ENCODE measurements at regions not wholly inside any gene's neighbourhood (a gene's known extent, or its start where the extent isn't known, plus 50 kb on each side); places are given as distances from the start of the nearest gene placed in this dataset.
"Not testable (repeated sequence)": the region's sequence is repeated elsewhere in the genome, so short reads cannot be mapped to it uniquely, and the experiment has no call there.

DNA sequence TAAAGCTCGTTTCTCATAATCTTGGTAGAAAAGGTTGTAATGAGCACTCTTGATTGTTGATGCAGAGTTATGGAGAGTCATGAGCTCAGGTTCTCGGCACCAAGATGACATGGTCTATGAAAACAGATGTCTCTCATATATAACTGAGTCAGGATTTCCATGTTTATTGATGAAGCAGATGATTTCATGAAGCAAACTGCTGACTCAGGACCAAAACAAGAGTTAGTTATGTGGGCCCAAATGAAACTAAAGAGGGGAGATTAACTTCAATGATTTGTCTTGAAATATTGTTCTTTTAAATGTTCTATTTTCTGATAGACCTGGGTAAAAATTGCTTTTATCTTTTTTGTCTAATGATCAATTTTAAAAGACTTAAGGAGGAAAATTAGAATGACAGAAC lies 258.6 kb upstream of the CTNND2 start:
- TF ChIP-seq, protein P1, sequence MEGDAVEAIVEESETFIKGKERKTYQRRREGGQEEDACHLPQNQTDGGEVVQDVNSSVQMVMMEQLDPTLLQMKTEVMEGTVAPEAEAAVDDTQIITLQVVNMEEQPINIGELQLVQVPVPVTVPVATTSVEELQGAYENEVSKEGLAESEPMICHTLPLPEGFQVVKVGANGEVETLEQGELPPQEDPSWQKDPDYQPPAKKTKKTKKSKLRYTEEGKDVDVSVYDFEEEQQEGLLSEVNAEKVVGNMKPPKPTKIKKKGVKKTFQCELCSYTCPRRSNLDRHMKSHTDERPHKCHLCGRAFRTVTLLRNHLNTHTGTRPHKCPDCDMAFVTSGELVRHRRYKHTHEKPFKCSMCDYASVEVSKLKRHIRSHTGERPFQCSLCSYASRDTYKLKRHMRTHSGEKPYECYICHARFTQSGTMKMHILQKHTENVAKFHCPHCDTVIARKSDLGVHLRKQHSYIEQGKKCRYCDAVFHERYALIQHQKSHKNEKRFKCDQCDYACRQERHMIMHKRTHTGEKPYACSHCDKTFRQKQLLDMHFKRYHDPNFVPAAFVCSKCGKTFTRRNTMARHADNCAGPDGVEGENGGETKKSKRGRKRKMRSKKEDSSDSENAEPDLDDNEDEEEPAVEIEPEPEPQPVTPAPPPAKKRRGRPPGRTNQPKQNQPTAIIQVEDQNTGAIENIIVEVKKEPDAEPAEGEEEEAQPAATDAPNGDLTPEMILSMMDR (IDR thresholded peaks at IDR 0.05; ENCODE audit: control extremely low read depth, extremely low read depth), result no peak
- Histone ChIP-seq H3K9ac (ENCODE audit: insufficient read depth in 1 of 2, low read length in 2 of 2) (no peak overlapping the region), H3K9me3 (ENCODE audit: control insufficient read depth in 4 of 4, insufficient read depth in 3 of 4, low read length in 3 of 4) (no peaks in the 10 kb centered on the region), H3K27ac (ENCODE audit: low read depth in 1 of 2, low read length in 1 of 2) (no peak overlapping the region), H3K36me3 (ENCODE audit: control insufficient read depth in 4 of 4, insufficient read depth in 4 of 4, low read length in 4 of 4) (no peaks in the 10 kb centered on the region), H3K27me3 (ENCODE audit: control insufficient read depth in 3 of 3, insufficient read depth in 3 of 3, low read length in 2 of 3) (no peaks in the 10 kb centered on the region), H3K4me3 (no peak overlapping the region), H3K4me1 (ENCODE audit: control insufficient read depth in 5 of 5, insufficient read depth in 5 of 5, low read length in 5 of 5) (no peaks in the 10 kb centered on the region)
- 72 to 73% methylated on average over 2 of the region's 2 CpGs for WGBS, 2 donors
- ATAC-seq (ENCODE audit: insufficient read depth, low FRiP score) (no peak), DNase-seq (no peak)

DNA sequence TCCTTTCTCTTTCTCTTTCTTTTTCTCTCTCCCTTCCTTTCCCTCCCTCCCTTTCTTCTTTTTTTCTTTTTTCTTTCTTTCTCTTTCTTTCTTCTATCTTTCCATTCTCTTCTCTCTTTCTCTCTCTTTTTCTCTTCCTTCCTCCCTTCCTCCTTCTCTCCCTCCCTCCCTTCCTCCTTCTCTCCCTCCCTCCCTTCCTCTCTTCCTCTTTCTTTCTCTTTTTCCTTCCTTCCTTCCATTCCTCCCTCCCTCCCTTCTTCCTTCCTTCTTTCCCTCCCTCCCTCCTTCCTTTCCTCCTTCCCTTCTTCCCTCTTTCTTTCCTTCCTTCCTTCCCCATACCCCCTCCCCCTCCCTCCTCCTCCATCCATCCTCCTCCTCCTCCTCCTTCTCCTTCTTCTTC lies 243.3 kb upstream of the CTNND2 start:
- ATAC-seq (ENCODE audit: insufficient read depth, low FRiP score) (no peak), DNase-seq (no peak)
- Histone ChIP-seq H3K4me1 (ENCODE audit: control insufficient read depth in 5 of 5, insufficient read depth in 5 of 5, low read length in 5 of 5) (no peaks in the 10 kb centered on the region), H3K4me3 (no peak overlapping the region), H3K9ac (ENCODE audit: insufficient read depth in 1 of 2, low read length in 2 of 2) (no peak overlapping the region), H3K9me3 (ENCODE audit: control insufficient read depth in 4 of 4, insufficient read depth in 3 of 4, low read length in 3 of 4) (peaks cover 0 to 8% (median 0%) of the 10 kb centered on the region in 4 donors), H3K27me3 (ENCODE audit: control insufficient read depth in 3 of 3, insufficient read depth in 3 of 3, low read length in 2 of 3) (no peaks in the 10 kb centered on the region), H3K27ac (ENCODE audit: low read depth in 1 of 2, low read length in 1 of 2) (no peak overlapping the region), H3K36me3 (ENCODE audit: control insufficient read depth in 4 of 4, insufficient read depth in 4 of 4, low read length in 4 of 4) (no peaks in the 10 kb centered on the region)
- TF ChIP-seq, protein P1 (IDR thresholded peaks at IDR 0.05; ENCODE audit: control extremely low read depth, extremely low read depth), result no peak

DNA sequence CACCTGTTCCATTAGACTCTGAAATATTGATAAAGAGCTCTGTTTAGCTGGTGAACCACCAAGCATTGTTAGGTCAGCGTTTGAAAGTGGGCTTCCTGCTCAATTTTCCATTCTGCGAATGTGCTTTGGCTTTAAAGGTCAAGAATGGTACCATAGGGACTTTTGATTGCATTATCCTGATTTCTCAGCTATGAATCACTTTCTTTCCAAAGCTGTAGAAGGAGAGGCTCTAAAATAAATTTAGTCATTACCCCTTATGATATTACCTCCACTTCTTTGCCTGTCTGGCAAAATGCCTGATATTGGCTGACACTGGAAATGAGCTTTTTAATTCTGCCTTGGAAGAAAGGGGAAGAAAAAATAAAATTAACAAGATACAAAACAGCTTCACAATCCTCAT lies 237.2 kb upstream of the CTNND2 start:
- no peaks in the 10 kb centered on the region for H3K36me3 ChIP-seq (ENCODE audit: control insufficient read depth in 4 of 4, insufficient read depth in 4 of 4, low read length in 4 of 4)

DNA sequence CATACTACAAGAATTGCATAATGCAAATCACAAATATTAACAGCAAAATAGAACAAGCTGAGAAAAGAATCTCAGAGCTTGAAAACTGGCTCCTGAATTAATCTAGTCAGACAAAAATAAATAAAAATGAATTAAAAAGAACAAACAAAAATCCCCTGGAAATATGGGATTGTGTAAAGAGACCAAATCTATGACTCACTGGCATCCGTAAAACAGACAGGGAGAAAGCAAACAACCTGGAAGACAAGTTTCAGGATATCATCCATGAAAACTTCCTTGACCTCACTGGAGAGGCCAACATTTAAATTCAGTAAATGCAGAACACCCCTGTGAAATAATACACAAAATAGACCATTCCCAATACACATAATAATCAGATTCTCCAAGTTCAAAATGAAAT lies 229.3 kb upstream of the CTNND2 start:
- Histone ChIP-seq H3K9me3 (ENCODE audit: control insufficient read depth in 4 of 4, insufficient read depth in 3 of 4, low read length in 3 of 4) (peaks cover 0 to 17% (median 6%) of the 10 kb centered on the region in 4 donors), H3K9ac (ENCODE audit: insufficient read depth in 1 of 2, low read length in 2 of 2) (no peak overlapping the region), H3K27ac (ENCODE audit: low read depth in 1 of 2, low read length in 1 of 2) (no peak overlapping the region), H3K36me3 (ENCODE audit: control insufficient read depth in 4 of 4, insufficient read depth in 4 of 4, low read length in 4 of 4) (no peaks in the 10 kb centered on the region), H3K4me1 (ENCODE audit: control insufficient read depth in 5 of 5, insufficient read depth in 5 of 5, low read length in 5 of 5) (no peaks in the 10 kb centered on the region), H3K4me3 (no peak overlapping the region), H3K27me3 (ENCODE audit: control insufficient read depth in 3 of 3, insufficient read depth in 3 of 3, low read length in 2 of 3) (no peaks in the 10 kb centered on the region)
- TF ChIP-seq, protein P1 (IDR thresholded peaks at IDR 0.05; ENCODE audit: control extremely low read depth, extremely low read depth), result no peak
- no peak for DNase-seq
- no peak for ATAC-seq (ENCODE audit: insufficient read depth, low FRiP score)
- 41 to 54% methylated on average over 1 of the region's 1 CpG for WGBS, 2 donors

More for the DNA sequence above, 237.2 kb upstream of the CTNND2 start:
- ATAC-seq (ENCODE audit: insufficient read depth, low FRiP score) (no peak), DNase-seq (no peak)
- Histone ChIP-seq H3K4me3 (no peak overlapping the region), H3K9me3 (ENCODE audit: control insufficient read depth in 4 of 4, insufficient read depth in 3 of 4, low read length in 3 of 4) (peaks cover 0 to 3% (median under 1%) of the 10 kb centered on the region in 4 donors), H3K4me1 (ENCODE audit: control insufficient read depth in 5 of 5, insufficient read depth in 5 of 5, low read length in 5 of 5) (no peaks in the 10 kb centered on the region), H3K27ac (ENCODE audit: low read depth in 1 of 2, low read length in 1 of 2) (no peak overlapping the region), H3K9ac (ENCODE audit: insufficient read depth in 1 of 2, low read length in 2 of 2) (no peak overlapping the region), H3K27me3 (ENCODE audit: control insufficient read depth in 3 of 3, insufficient read depth in 3 of 3, low read length in 2 of 3) (no peaks in the 10 kb centered on the region)
- TF ChIP-seq, protein P1 (IDR thresholded peaks at IDR 0.05; ENCODE audit: control extremely low read depth, extremely low read depth), result no peak
- 74 to 80% methylated on average over 2 of the region's 2 CpGs for WGBS, 2 donors

DNA sequence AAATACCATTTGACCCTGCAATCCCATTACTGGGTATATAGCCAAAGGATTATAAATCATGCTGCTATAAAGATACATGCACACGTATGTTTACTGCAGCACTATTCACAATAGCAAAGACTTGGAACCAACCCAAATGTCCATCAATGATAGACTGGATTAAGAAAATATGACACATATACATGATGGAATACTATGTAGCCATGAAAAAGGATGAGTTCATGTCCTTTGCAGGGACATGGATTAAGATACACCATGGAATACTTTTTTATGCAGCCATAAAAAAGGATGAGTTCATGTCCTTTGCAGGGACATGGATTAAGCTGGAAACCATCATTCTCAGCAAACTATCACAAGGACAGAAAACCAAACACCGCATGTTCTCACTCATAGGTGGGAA lies 226.8 kb upstream of the CTNND2 start:
- not testable (repeated sequence) for ATAC-seq (ENCODE audit: insufficient read depth, low FRiP score); H3K9ac ChIP-seq (ENCODE audit: insufficient read depth in 1 of 2, low read length in 2 of 2); H3K4me3 ChIP-seq; H3K36me3 ChIP-seq (ENCODE audit: control insufficient read depth in 4 of 4, insufficient read depth in 4 of 4, low read length in 4 of 4); H3K27ac ChIP-seq (ENCODE audit: low read depth in 1 of 2, low read length in 1 of 2); DNase-seq; H3K27me3 ChIP-seq (ENCODE audit: control insufficient read depth in 3 of 3, insufficient read depth in 3 of 3, low read length in 2 of 3); H3K4me1 ChIP-seq (ENCODE audit: control insufficient read depth in 5 of 5, insufficient read depth in 5 of 5, low read length in 5 of 5)
- 79 to 89% methylated on average over 1 to 2 of the region's 2 CpGs for WGBS, 2 donors
- H3K9me3 ChIP-seq (ENCODE audit: control insufficient read depth in 4 of 4, insufficient read depth in 3 of 4, low read length in 3 of 4), result peaks cover 0 to 17% (median 7%) of the 10 kb centered on the region in 4 donors

All from lung (tissue), 11 donors.